ENCODE measurements at regions not wholly inside any gene's neighbourhood (a gene's known extent, or its start where the extent isn't known, plus 50 kb on each side); places are given as distances from the start of the nearest gene placed in this dataset.
"Not testable (repeated sequence)": the region's sequence is repeated elsewhere in the genome, so short reads cannot be mapped to it uniquely, and the experiment has no call there.

- TF ChIP-seq TAF1 (IDR thresholded peaks at IDR 0.05; ENCODE audit: low read depth, low read length) (no peak), POLR2A (IDR thresholded peaks at IDR 0.05; ENCODE audit: low read depth, low read length) (no peak), POLR2AphosphoS5 (IDR thresholded peaks at IDR 0.05; ENCODE audit: low read depth, low read length) (no peak), POU2F2 (IDR thresholded peaks at IDR 0.05; ENCODE audit: low read depth, low read length) (no peak), PAX5 (IDR thresholded peaks at IDR 0.05; ENCODE audit: insufficient read depth, low read length, severe bottlenecking) (no peak), SPI1 (IDR thresholded peaks at IDR 0.05; ENCODE audit: low read depth, low read length) (no peak)
- FAIRE-seq (no peak), DNase-seq (ENCODE audit: insufficient read length, low spot score) (no peak)
These were observed 337.1 kb upstream of the GLI3 start for GRCh38 chr7:42573881-42574672.

- TF ChIP-seq POU2F2 (IDR thresholded peaks at IDR 0.05; ENCODE audit: low read depth, low read length) (no peak), SPI1 (IDR thresholded peaks at IDR 0.05; ENCODE audit: low read depth, low read length) (no peak)
- no peak for DNase-seq (ENCODE audit: insufficient read length, low spot score)
- FAIRE-seq = no peak
These were observed 335.6 kb upstream of the GLI3 start for GRCh38 chr7:42572561-42572960.

GRCh38 chr7:42572056-42572455, 335.0 kb upstream of the GLI3 start:
- TF ChIP-seq PAX5 (IDR thresholded peaks at IDR 0.05; ENCODE audit: insufficient read depth, low read length, severe bottlenecking) = no peak
- no peak for TF ChIP-seq SPI1 (IDR thresholded peaks at IDR 0.05; ENCODE audit: low read depth, low read length)
- TF ChIP-seq POU2F2 (IDR thresholded peaks at IDR 0.05; ENCODE audit: low read depth, low read length) = no peak
- no peak for TF ChIP-seq POLR2AphosphoS5 (IDR thresholded peaks at IDR 0.05; ENCODE audit: low read depth, low read length)
- FAIRE-seq = no peak

GRCh38 chr7:42570944-42571343, 333.9 kb upstream of the GLI3 start:
- DNase-seq (ENCODE audit: insufficient read length, low spot score) (no peak), FAIRE-seq (no peak)
- TF ChIP-seq SPI1 (IDR thresholded peaks at IDR 0.05; ENCODE audit: low read depth, low read length) (no peak), PAX5 (IDR thresholded peaks at IDR 0.05; ENCODE audit: insufficient read depth, low read length, severe bottlenecking) (no peak), POLR2AphosphoS5 (IDR thresholded peaks at IDR 0.05; ENCODE audit: low read depth, low read length) (no peak), POU2F2 (IDR thresholded peaks at IDR 0.05; ENCODE audit: low read depth, low read length) (no peak), TAF1 (IDR thresholded peaks at IDR 0.05; ENCODE audit: low read depth, low read length) (no peak), POLR2A (IDR thresholded peaks at IDR 0.05; ENCODE audit: low read depth, low read length) (no peak)

More at GRCh38 chr7:42572056-42572455, 335.0 kb upstream of the GLI3 start:
- no peak for DNase-seq (ENCODE audit: insufficient read length, low spot score)

GRCh38 chr7:42567051-42567450, 330.0 kb upstream of the GLI3 start:
- TF ChIP-seq POLR2A (IDR thresholded peaks at IDR 0.05; ENCODE audit: low read depth, low read length) (no peak), POU2F2 (IDR thresholded peaks at IDR 0.05; ENCODE audit: low read depth, low read length) (no peak), POLR2AphosphoS5 (IDR thresholded peaks at IDR 0.05; ENCODE audit: low read depth, low read length) (no peak), SPI1 (IDR thresholded peaks at IDR 0.05; ENCODE audit: low read depth, low read length) (no peak), PAX5 (IDR thresholded peaks at IDR 0.05; ENCODE audit: insufficient read depth, low read length, severe bottlenecking) (no peak), TAF1 (IDR thresholded peaks at IDR 0.05; ENCODE audit: low read depth, low read length) (no peak)
- no peak for DNase-seq (ENCODE audit: insufficient read length, low spot score)
- no peak for FAIRE-seq

- DNase-seq (ENCODE audit: insufficient read length, low spot score) = no peak
- no peak for FAIRE-seq
- TF ChIP-seq POU2F2 (IDR thresholded peaks at IDR 0.05; ENCODE audit: low read depth, low read length) = no peak
- no peak for TF ChIP-seq PAX5 (IDR thresholded peaks at IDR 0.05; ENCODE audit: insufficient read depth, low read length, severe bottlenecking)
- no peak for TF ChIP-seq SPI1 (IDR thresholded peaks at IDR 0.05; ENCODE audit: low read depth, low read length)
- TF ChIP-seq POLR2AphosphoS5 (IDR thresholded peaks at IDR 0.05; ENCODE audit: low read depth, low read length) = no peak
- TF ChIP-seq TAF1 (IDR thresholded peaks at IDR 0.05; ENCODE audit: low read depth, low read length) = no peak
- TF ChIP-seq POLR2A (IDR thresholded peaks at IDR 0.05; ENCODE audit: low read depth, low read length) = no peak
These were observed 324.8 kb upstream of the GLI3 start for GRCh38 chr7:42561797-42562196.

- DNase-seq (ENCODE audit: insufficient read length, low spot score) = no peak
- TF ChIP-seq PAX5 (IDR thresholded peaks at IDR 0.05; ENCODE audit: insufficient read depth, low read length, severe bottlenecking) (no peak), POU2F2 (IDR thresholded peaks at IDR 0.05; ENCODE audit: low read depth, low read length) (no peak), TAF1 (IDR thresholded peaks at IDR 0.05; ENCODE audit: low read depth, low read length) (no peak), POLR2AphosphoS5 (IDR thresholded peaks at IDR 0.05; ENCODE audit: low read depth, low read length) (no peak), POLR2A (IDR thresholded peaks at IDR 0.05; ENCODE audit: low read depth, low read length) (no peak), SPI1 (IDR thresholded peaks at IDR 0.05; ENCODE audit: low read depth, low read length) (no peak)
- no peak for FAIRE-seq
These were observed 323.9 kb upstream of the GLI3 start for GRCh38 chr7:42560866-42561265.

GRCh38 chr7:42554932-42555331, 317.9 kb upstream of the GLI3 start:
- not testable (repeated sequence) for FAIRE-seq; DNase-seq (ENCODE audit: insufficient read length, low spot score)

- no peak for DNase-seq (ENCODE audit: insufficient read length, low spot score)
- FAIRE-seq = no peak
- TF ChIP-seq PAX5 (IDR thresholded peaks at IDR 0.05; ENCODE audit: insufficient read depth, low read length, severe bottlenecking) = no peak
- no peak for TF ChIP-seq POU2F2 (IDR thresholded peaks at IDR 0.05; ENCODE audit: low read depth, low read length)
- TF ChIP-seq TAF1 (IDR thresholded peaks at IDR 0.05; ENCODE audit: low read depth, low read length) = no peak
- TF ChIP-seq POLR2A (IDR thresholded peaks at IDR 0.05; ENCODE audit: low read depth, low read length) = no peak
- no peak for TF ChIP-seq SPI1 (IDR thresholded peaks at IDR 0.05; ENCODE audit: low read depth, low read length)
- no peak for TF ChIP-seq POLR2AphosphoS5 (IDR thresholded peaks at IDR 0.05; ENCODE audit: low read depth, low read length)
These were observed 315.2 kb upstream of the GLI3 start for GRCh38 chr7:42552227-42552626.

- no peak for DNase-seq (ENCODE audit: insufficient read length, low spot score)
- TF ChIP-seq POLR2AphosphoS5 (IDR thresholded peaks at IDR 0.05; ENCODE audit: low read depth, low read length) (no peak), POU2F2 (IDR thresholded peaks at IDR 0.05; ENCODE audit: low read depth, low read length) (no peak), PAX5 (IDR thresholded peaks at IDR 0.05; ENCODE audit: insufficient read depth, low read length, severe bottlenecking) (no peak), POLR2A (IDR thresholded peaks at IDR 0.05; ENCODE audit: low read depth, low read length) (no peak), TAF1 (IDR thresholded peaks at IDR 0.05; ENCODE audit: low read depth, low read length) (no peak), SPI1 (IDR thresholded peaks at IDR 0.05; ENCODE audit: low read depth, low read length) (no peak)
- no peak for FAIRE-seq
These were observed 313.9 kb upstream of the GLI3 start for GRCh38 chr7:42550706-42551470.
